D721Med (cell line): ENCODE measurements at regions not wholly inside any gene's neighbourhood (a gene's known extent, or its start where the extent isn't known, plus 50 kb on each side); places are given as distances from the start of the nearest gene placed in this dataset.

Experiments
- DNase-seq: peaks from one replicate; pipeline ENCODE4 v3.0.0; 2011; ENCODE audit warnings: low spot score; ENCODE audit not compliant: insufficient read length
- FAIRE-seq: peaks from 2 replicates; lab custom pipeline; 2011; peaks lifted over from hg19 to GRCh38; lab: Jason Lieb, UNC
- CTCF ChIP-seq: IDR thresholded peaks from 2 replicates; pipeline ENCODE4 v1.5.1; 2012; ENCODE audit warnings: mild to moderate bottlenecking, control low read depth; ENCODE audit not compliant: insufficient read depth; ENCODE audit errors: missing control alignments

DNA sequence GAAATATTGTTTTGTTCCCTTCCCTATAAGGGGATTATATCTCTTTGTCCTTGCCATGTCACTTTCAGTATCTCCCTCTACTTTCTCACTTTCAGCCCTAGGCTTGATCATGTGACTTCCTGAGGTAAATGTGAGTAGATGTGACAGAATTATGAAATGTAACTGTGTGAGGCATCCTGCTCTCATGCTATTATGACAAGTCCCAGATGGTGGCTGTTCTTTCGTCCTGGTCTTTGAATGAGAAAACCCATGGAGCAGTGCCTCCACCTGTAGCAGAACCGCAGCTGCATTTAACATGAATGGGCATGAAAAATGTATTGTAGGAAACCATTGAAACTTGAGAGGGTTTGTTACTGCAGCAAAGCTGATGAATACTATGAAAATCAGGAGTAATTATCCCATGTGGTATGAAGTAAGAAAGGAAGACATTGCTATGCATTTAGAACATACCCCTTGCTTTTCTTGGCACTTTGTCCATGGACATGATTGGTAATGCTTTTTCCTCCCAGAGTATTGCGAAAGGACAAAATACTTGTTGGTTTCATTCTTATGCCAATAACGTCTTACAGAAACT, 202.2 kb upstream of the GPRIN3 start:
- no peak for TF ChIP-seq CTCF
- DNase-seq (no peak), FAIRE-seq (no peak)

DNA sequence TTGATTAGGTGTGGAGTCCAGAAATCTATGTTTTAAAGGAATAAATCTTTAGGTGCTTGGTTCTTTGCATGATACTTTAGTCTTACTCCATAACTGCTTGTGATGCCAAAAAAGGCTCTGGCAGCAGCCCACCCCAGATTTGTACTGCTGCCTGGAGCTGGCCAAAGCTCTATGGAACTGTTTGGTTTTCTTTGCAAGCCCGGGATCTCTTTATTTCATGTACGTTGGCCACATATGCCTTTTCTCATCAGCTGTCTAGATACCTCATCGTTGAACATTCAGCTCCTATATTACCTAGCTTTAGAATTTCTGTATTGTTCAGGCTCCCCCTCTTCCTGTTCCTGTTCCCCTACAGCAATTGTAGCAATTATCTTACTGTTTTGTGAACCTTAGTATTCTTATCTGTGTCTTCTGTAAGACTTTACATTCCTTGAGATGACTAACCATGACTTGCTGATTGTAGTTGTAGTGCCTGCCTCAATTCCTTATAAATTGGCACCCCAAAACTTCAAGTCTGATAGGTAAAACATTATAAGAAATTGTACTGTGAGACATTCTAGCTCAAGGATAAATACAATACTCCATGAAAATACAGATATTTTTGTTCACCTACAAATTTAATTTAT, 199.4 kb upstream of the GPRIN3 start:
- DNase-seq (no peak), FAIRE-seq (no peak)
- TF ChIP-seq CTCF, result no peak

- DNase-seq, result no peak
- no peak for TF ChIP-seq CTCF
- FAIRE-seq, result no peak
These were observed 195.0 kb upstream of the GPRIN3 start for GRCh38 chr4:89502581-89502980.

DNA sequence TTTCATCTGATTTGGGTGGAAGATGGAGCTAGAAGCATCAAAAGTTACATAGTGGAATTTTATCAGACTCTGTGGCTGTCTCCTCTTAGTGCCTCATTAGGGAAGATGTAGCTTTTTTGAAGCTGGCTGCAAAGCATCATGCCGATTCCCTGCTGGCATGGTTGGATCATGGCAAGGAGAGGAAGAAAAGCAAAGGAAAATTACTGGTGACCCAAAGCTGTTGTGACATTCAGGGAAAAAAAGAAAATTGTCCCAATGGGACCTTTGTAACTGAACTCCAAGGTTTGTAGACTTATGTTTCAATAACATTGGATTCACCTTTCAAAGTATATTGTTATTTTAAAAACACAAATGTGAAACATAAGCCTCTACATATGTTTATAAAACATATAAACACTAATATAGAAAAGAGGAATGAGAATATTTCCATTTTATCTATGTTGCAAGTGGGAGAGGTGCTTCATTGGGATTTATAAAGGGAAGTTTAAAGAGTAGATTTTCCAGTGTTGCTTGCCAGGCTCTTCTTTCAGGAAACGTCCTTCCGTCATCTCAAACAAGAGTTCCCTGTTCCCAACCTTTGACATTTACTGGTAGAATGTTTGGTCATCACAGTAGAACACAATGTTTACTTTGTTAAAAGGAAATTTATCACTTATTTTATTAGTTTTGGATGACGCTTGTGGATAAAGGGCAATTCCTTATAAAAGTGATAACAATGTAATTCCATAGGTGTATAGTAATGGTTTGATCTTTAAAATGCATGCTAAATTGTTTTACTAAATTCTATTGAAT, 190.1 kb upstream of the GPRIN3 start:
- no peak for TF ChIP-seq CTCF
- FAIRE-seq, result no peak
- no peak for DNase-seq

DNA sequence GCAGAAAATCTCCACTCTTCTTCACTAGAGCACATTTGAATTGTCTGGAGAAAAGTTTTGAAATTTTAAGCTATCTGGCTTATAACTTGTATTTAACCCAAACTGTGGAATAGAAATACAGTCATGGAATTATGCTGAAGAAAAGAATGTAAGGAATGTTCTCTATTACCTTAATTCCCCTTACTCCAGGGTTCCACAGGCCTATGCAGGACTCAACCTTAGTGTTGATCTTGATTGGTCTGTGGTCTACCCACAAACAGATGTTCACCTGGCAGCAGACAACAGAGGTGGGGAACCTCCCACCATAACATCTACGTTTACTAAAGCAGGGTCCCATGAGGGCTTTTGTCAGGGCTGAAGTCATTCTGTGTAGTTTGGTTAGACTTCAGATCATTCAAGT, 189.3 kb upstream of the GPRIN3 start:
- DNase-seq, result no peak
- no peak for TF ChIP-seq CTCF
- FAIRE-seq, result no peak

DNA sequence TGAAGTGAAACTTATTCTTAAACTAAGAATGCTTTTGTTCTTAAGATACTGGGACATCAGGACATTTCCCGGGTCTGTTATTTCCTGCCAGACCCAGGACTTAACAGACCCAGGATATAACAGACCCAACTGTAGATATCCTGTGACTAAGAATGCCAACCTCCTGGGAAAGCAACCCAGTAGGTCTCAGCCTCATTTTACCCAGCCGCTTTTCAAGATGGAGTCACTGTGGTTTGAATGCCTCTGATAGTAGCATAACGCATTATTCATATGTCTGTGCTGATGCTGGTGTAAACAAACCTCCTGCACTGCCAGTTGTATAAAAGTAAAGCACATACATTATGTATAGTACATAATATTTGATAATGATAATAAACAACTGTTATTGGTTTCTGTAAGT, 185.8 kb upstream of the GPRIN3 start:
- TF ChIP-seq CTCF, result no peak
- FAIRE-seq (no peak), DNase-seq (no peak)
